MM.1S (cell line): ENCODE measurements at regions not wholly inside any gene's neighbourhood (a gene's known extent, or its start where the extent isn't known, plus 50 kb on each side); places are given as distances from the start of the nearest gene placed in this dataset.

ENCODE experiments used
- CTCF ChIP-seq: fragments of 300-600 bp; sonication (generic); IDR thresholded peaks from 2 replicates; pipeline ENCODE4 v1.5.1; 2016; ENCODE audit warnings: antibody characterized with exemption, low read length, mixed read lengths
- EZH2 ChIP-seq: fragments of 300-600 bp; sonication (generic); optimal IDR thresholded peaks from 2 replicates; pipeline ENCODE3; 2017; ENCODE audit warnings: low read depth, mild to moderate bottlenecking, antibody characterized with exemption, low read length, mixed read lengths
- EZH2phosphoT487 ChIP-seq: fragments of 300-600 bp; sonication (generic); IDR thresholded peaks from 2 replicates; pipeline ENCODE4 v1.6.1; 2018; ENCODE audit warnings: antibody characterized with exemption, low read length

GRCh38 chr7:142422621-142423020, 164.8 kb upstream of the PRSS58 start:
- TF ChIP-seq CTCF (no peak), EZH2phosphoT487 (no peak), EZH2 (no peak)
